HepG2 (cell line): ENCODE measurements at regions not wholly inside any gene's neighbourhood (a gene's known extent, or its start where the extent isn't known, plus 50 kb on each side); places are given as distances from the start of the nearest gene placed in this dataset.
"Not testable (repeated sequence)": the region's sequence is repeated elsewhere in the genome, so short reads cannot be mapped to it uniquely, and the experiment has no call there.

ENCODE experiments used
- ATAC-seq: fragments of 200-7000 bp; cut with Tn5 transposase; 3 replicates; pipeline ENCODE4 v1.9.1; 2020; ENCODE audit warnings: mild to moderate bottlenecking, moderate library complexity
- BruUV-seq: library from RNA; stranded (reverse); fragments of 400-500 nt; replicated peaks from 2 replicates; lab custom pipeline; 2021; lab: Mats Ljungman, UMichigan
- CTCF ChIA-PET: fragments of 300-600 bp; formaldehyde crosslinking; extraction: SDS; loops from one replicate; lab custom pipeline; 2021; ENCODE audit warnings: low total read pairs, inconsistent platforms, low intra/inter-chr PET ratio; lab: Yijun Ruan, JAX
- POLR2A ChIA-PET: fragments of 350-600 bp; sonication (Branson Sonifier 250); formaldehyde crosslinking; loops from one replicate; lab custom pipeline; 2020; ENCODE audit warnings: antibody characterized with exemption, inconsistent platforms; lab: Yijun Ruan, JAX
- DNase-seq: peaks from one replicate; pipeline ENCODE4 v3.0.0-alpha.2; 2015; ENCODE audit warnings: low spot score
- FAIRE-seq: peaks from 3 replicates; lab custom pipeline; 2011; peaks lifted over from hg19 to GRCh38; lab: Jason Lieb, UNC
- H2AFZ ChIP-seq: one replicate; pipeline ENCODE4 v1.6.1; 2011; ENCODE audit warnings: low read length, inconsistent platforms
- H3K27ac ChIP-seq: fragments of 300-600 bp; 3 replicates; pipeline ENCODE4 v1.8.0; 2011; ENCODE audit warnings: mixed run types, mild to moderate bottlenecking, mixed read lengths, low read length, inconsistent platforms; ENCODE audit not compliant: insufficient read depth; ENCODE audit errors: extremely low read length
- H3K27me3 ChIP-seq, 2 experiments: fragments of 200-600 bp in 1 of 2; 2 replicates in 1 of 2; 3 replicates in 1 of 2; pipeline versions ENCODE4 v1.6.0 to v1.8.0; 2011; ENCODE audit warnings: low read length in 2 of 2, mild to moderate bottlenecking in 2 of 2, moderate library complexity in 2 of 2, inconsistent platforms in 1 of 2; ENCODE audit not compliant: insufficient read depth in 2 of 2, control insufficient read depth in 1 of 2
- H3K36me3 ChIP-seq, 2 experiments: fragments of 200-600 bp in 1 of 2; replicated peaks in 1 of 2; 2 replicates in 1 of 2; 3 replicates in 1 of 2; pipeline versions ENCODE4 v1.5.1 to v1.8.0; 2011; ENCODE audit warnings: low read length in 2 of 2, inconsistent platforms in 1 of 2; ENCODE audit not compliant: insufficient read depth in 2 of 2, control insufficient read depth in 1 of 2
- H3K4me1 ChIP-seq: 2 replicates; pipeline ENCODE4 v1.5.1; 2012; ENCODE audit warnings: low read length, inconsistent platforms; ENCODE audit not compliant: insufficient read depth
- H3K4me2 ChIP-seq: 2 replicates; pipeline ENCODE4 v1.6.0; 2011; ENCODE audit warnings: low read depth, low read length, inconsistent platforms
- H3K4me3 ChIP-seq, 3 experiments: fragments of 200-600 bp in 1 of 3; sonication (generic), shearing (Covaris generic) in 1 of 3; replicated peaks in 1 of 3; 2 replicates each; pipeline ENCODE4 v1.5.1; 2011 to 2016; ENCODE audit warnings: low read length in 3 of 3, inconsistent platforms in 2 of 3, low read depth in 2 of 3, mild to moderate bottlenecking in 2 of 3, control low read depth in 1 of 3, mixed read lengths in 1 of 3; ENCODE audit not compliant: insufficient read depth in 1 of 3
- H3K79me2 ChIP-seq: one replicate; pipeline ENCODE4 v1.6.1; 2011; ENCODE audit warnings: low read length, inconsistent platforms; ENCODE audit not compliant: insufficient read depth
- H3K9ac ChIP-seq: 2 replicates; pipeline ENCODE4 v1.6.0; 2011; ENCODE audit warnings: mild to moderate bottlenecking, low read depth, low read length, inconsistent platforms; ENCODE audit not compliant: insufficient read depth
- H3K9me3 ChIP-seq: 2 replicates; pipeline ENCODE4 v1.5.1; 2012; ENCODE audit warnings: mild to moderate bottlenecking, low read length
- H4K20me1 ChIP-seq: 2 replicates; pipeline ENCODE4 v1.6.0; 2011; ENCODE audit warnings: inconsistent platforms, mild to moderate bottlenecking, low read length, moderate library complexity; ENCODE audit not compliant: insufficient read depth
- STAG1 ChIP-seq: sonication (generic); formaldehyde crosslinking; IDR thresholded peaks from 2 replicates; pipeline ENCODE4 v1.4.0; 2020; ENCODE audit warnings: missing genetic modification reagents
- WGBS: methylation state at CpG from one replicate; pipeline ENCODE4 v1.1.6; 2017; ENCODE audit warnings: low lambda C conversion rate; 5-methylcytosine and 5-hydroxymethylcytosine counted together
- in situ Hi-C: cut with HindIII; loops from 2 replicates; pipeline ENCODE4 v1.10.0; 2017; ENCODE audit warnings: low pct_unique_long_range_greater_than_20kb; ENCODE audit not compliant: extremely low pct_ligation_motif_present
- intact Hi-C: fragments of 100-400 bp; cut with micrococcal nuclease; formaldehyde crosslinking; loops from one replicate; pipeline ENCODE4 v1.10.0; 2022; ENCODE audit not compliant: unreplicated experiment

GRCh38 chr15:44844936-44845335 lies 108.6 kb downstream of the TRIM69 start:
- H2AFZ ChIP-seq, H4K20me1 ChIP-seq, H3K4me3 ChIP-seq, CTCF ChIA-PET, H3K79me2 ChIP-seq, H3K27me3 ChIP-seq, FAIRE-seq, H3K27ac ChIP-seq, BruUV-seq, intact Hi-C loops, H3K36me3 ChIP-seq, H3K4me2 ChIP-seq, H3K9ac ChIP-seq, ATAC-seq, in situ Hi-C loops, DNase-seq, H3K9me3 ChIP-seq: not testable (repeated sequence)
- POLR2A ChIA-PET, result interaction anchor here (0.6 to 1.2 kb wide), 2 partner anchors 26 to 203 kb away, joined by 3 read pairs; no protein-coding TSS in a partner anchor
- WGBS, result 95% methylated on average over 2 of the region's 2 CpGs
- H3K4me1 ChIP-seq, result peaks cover 36% of the 10 kb centered on the region

GRCh38 chr15:44846156-44846555 lies 109.8 kb downstream of the TRIM69 start:
- peaks cover 37% of the 10 kb centered on the region for H3K4me1 ChIP-seq
- H3K9ac ChIP-seq, H3K27ac ChIP-seq, H3K4me3 ChIP-seq, H2AFZ ChIP-seq, H3K4me2 ChIP-seq, intact Hi-C loops, BruUV-seq, H3K9me3 ChIP-seq, POLR2A ChIA-PET, H3K79me2 ChIP-seq, FAIRE-seq, CTCF ChIA-PET, H3K36me3 ChIP-seq, H4K20me1 ChIP-seq, DNase-seq, H3K27me3 ChIP-seq, in situ Hi-C loops: not testable (repeated sequence)
- peak; percentile 86 for ATAC-seq
- TF ChIP-seq STAG1 (CRISPR knock-in tag), result peak; percentile 26
- whole genome bisulfite sequencing, result no CpG with 5 or more reads among the region's 1 CpG

- intact Hi-C loops, DNase-seq, POLR2A ChIA-PET, ATAC-seq, H3K27ac ChIP-seq, H3K4me2 ChIP-seq, H3K36me3 ChIP-seq, H3K79me2 ChIP-seq, H3K9ac ChIP-seq, H4K20me1 ChIP-seq, H3K4me3 ChIP-seq, H3K9me3 ChIP-seq, H3K27me3 ChIP-seq, in situ Hi-C loops, CTCF ChIA-PET, H2AFZ ChIP-seq, BruUV-seq: not testable (repeated sequence)
- peak; percentile 8 for FAIRE-seq
- no CpG with 5 or more reads among the region's 2 CpGs for WGBS
- H3K4me1 ChIP-seq, result peaks cover 38% of the 10 kb centered on the region
Measured at GRCh38 chr15:44847555-44847954, 108.9 kb upstream of the TERB2 start.
